Peyer's patch (tissue), 4 donors: ENCODE measurements at regions not wholly inside any gene's neighbourhood (a gene's known extent, or its start where the extent isn't known, plus 50 kb on each side); places are given as distances from the start of the nearest gene placed in this dataset.
"Not testable (repeated sequence)": the region's sequence is repeated elsewhere in the genome, so short reads cannot be mapped to it uniquely, and the experiment has no call there.

Experiments used
- DNase-seq, 3 donors: peaks; one replicate each; pipeline ENCODE4 v3.0.0-alpha.2; 2017 to 2019
- H3K27ac ChIP-seq, 4 donors: fragments of 200-600 bp; sonication (generic); one replicate each; pipeline ENCODE4 v1.5.1; 2016 to 2019
- H3K27me3 ChIP-seq, 2 donors: fragments of 200-600 bp; sonication (generic); one replicate each; pipeline ENCODE4 v1.5.1; 2019
- H3K36me3 ChIP-seq, 3 donors: fragments of 200-600 bp; sonication (generic); one replicate each; pipeline ENCODE4 v1.5.1; 2016 to 2019
- H3K4me1 ChIP-seq, 4 donors: fragments of 200-600 bp; sonication (generic); one replicate each; pipeline ENCODE4 v1.5.1; 2016 to 2019
- H3K4me3 ChIP-seq, 4 donors: fragments of 200-600 bp; sonication (generic); 1 replicate in 3 of 4; 2 replicates in 1 of 4; pipeline ENCODE4 v1.5.1; 2016 to 2019; ENCODE audit warnings: mild to moderate bottlenecking in 1 of 4
- H3K9me3 ChIP-seq, 4 donors: fragments of 200-600 bp; sonication (generic); one replicate each; pipeline ENCODE4 v1.5.1; 2016 to 2019; ENCODE audit warnings: mild to moderate bottlenecking in 1 of 4
- POLR2A ChIP-seq, 2 donors: fragments of 450-650 bp; IDR thresholded peaks; one replicate each; pipeline ENCODE4 v1.5.1; 2017; ENCODE audit warnings: antibody characterized with exemption in 2 of 2, mild to moderate bottlenecking in 2 of 2, moderate library complexity in 2 of 2
- TF ChIP-seq, protein P1 (sequence below), 6 experiments: fragments of 450-650 bp in 4 of 6; fragments of 200-600 bp in 2 of 6; sonication (generic) in 1 of 6; IDR thresholded peaks; one replicate each; pipeline ENCODE4 v1.5.1; 2017 to 2019; ENCODE audit warnings: antibody characterized with exemption in 6 of 6, mild to moderate bottlenecking in 3 of 6, moderate library complexity in 1 of 6

DNA sequence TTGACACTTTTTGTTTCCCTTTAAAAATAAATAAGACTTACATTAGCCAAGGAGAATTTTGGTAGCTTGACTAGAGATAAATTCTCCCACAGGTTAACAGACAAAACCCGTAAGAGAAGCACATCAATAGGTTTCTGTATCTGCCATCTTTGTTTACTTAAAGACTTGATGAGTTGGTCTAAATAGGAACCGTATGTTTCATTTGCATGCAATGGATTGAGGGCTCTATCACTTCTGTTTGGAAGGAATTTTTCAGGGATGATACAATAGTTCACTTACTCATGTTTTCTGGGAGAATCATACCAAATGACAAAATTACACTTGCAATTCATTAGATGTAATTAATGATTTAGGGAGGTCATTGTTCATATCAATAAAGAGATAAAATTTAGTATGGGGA lies 631.5 kb upstream of the NR2F2 start:
- H3K36me3 ChIP-seq = no peaks in the 10 kb centered on the region
- no peaks in the 10 kb centered on the region for H3K27me3 ChIP-seq
- H3K4me1 ChIP-seq = no peaks in the 10 kb centered on the region
- no peak for DNase-seq
- peaks cover 0 to 26% (median 0%) of the 10 kb centered on the region in 4 donors for H3K9me3 ChIP-seq
- H3K27ac ChIP-seq = no peak overlapping the region
- TF ChIP-seq POLR2A (IDR thresholded peaks at IDR 0.05) = no peak
- TF ChIP-seq, protein P1, sequence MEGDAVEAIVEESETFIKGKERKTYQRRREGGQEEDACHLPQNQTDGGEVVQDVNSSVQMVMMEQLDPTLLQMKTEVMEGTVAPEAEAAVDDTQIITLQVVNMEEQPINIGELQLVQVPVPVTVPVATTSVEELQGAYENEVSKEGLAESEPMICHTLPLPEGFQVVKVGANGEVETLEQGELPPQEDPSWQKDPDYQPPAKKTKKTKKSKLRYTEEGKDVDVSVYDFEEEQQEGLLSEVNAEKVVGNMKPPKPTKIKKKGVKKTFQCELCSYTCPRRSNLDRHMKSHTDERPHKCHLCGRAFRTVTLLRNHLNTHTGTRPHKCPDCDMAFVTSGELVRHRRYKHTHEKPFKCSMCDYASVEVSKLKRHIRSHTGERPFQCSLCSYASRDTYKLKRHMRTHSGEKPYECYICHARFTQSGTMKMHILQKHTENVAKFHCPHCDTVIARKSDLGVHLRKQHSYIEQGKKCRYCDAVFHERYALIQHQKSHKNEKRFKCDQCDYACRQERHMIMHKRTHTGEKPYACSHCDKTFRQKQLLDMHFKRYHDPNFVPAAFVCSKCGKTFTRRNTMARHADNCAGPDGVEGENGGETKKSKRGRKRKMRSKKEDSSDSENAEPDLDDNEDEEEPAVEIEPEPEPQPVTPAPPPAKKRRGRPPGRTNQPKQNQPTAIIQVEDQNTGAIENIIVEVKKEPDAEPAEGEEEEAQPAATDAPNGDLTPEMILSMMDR (IDR thresholded peaks at IDR 0.05) = no peak
- H3K4me3 ChIP-seq = no peak overlapping the region

DNA sequence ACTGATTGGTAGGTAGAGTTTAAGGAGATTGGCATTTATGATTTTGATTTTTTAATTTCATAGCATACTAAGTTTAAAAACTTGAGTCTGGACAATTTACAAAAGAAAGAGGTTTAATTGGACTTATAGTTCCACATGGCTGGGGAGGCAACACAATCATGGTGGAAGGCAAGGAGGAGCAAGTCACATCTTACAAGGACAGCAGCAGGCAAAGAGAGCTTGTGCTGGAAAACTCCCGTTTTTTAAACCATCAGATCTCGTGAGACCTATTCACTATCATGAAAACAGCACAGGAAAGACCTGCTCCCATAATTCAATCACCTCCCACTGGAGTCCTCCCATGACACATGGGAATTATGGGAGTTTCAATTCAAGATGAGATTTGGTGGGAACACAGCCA lies 630.9 kb upstream of the NR2F2 start:
- Histone ChIP-seq H3K9me3 (peaks cover 0 to 22% (median 0%) of the 10 kb centered on the region in 4 donors), H3K36me3 (no peaks in the 10 kb centered on the region), H3K4me3 (no peak overlapping the region), H3K4me1 (no peaks in the 10 kb centered on the region), H3K27ac (no peak overlapping the region), H3K27me3 (no peaks in the 10 kb centered on the region)
- no peak for TF ChIP-seq POLR2A (IDR thresholded peaks at IDR 0.05)
- TF ChIP-seq, protein P1 (IDR thresholded peaks at IDR 0.05) = no peak
- DNase-seq = no peak

DNA sequence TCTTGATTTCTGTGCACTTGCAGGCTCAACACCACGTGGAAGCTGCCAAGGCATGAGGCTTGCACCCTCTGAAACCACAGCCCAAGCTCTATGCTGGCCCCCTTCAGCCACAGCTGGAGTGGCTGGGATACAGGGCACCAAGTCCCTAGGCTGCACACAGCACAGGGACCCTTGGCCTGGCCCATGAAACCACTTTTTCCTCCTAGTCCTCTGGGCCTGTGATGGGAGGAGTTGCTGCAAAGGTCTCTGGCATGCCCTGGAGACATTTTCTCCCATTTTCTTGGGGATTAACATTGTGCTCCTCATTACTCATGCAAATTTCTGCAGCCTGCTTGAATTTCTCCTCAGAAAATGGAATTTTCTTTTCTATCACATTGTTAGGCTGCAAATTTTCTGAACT lies 629.8 kb upstream of the NR2F2 start:
- not testable (repeated sequence) for H3K36me3 ChIP-seq, H3K27ac ChIP-seq, H3K4me1 ChIP-seq, DNase-seq, H3K27me3 ChIP-seq, H3K4me3 ChIP-seq
- H3K9me3 ChIP-seq = peaks cover 0 to 17% (median 0%) of the 10 kb centered on the region in 4 donors

DNA sequence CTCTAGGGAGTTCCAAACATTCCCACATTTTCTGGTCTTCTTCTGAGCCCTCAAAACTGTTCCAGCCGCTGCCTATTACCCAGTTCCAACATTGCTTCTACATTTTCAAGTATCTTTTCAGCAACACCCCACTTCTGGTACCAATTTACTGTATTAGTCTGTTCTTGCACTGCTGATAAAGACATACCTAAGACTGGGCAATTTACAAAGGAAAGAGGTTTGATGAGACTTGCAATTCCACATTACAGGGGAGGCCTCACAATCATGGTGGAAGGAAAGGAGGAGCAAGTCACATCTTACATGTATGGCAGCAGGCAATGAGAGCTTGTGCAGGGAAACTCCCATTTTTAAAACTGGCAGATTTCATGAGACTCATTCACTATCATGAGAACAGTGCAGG lies 629.1 kb upstream of the NR2F2 start:
- Histone ChIP-seq H3K4me3 (no peak overlapping the region), H3K27me3 (no peaks in the 10 kb centered on the region), H3K27ac (no peak overlapping the region), H3K36me3 (no peaks in the 10 kb centered on the region), H3K9me3 (peaks cover 0 to 17% (median 0%) of the 10 kb centered on the region in 4 donors), H3K4me1 (no peaks in the 10 kb centered on the region)
- no peak for DNase-seq
- TF ChIP-seq, protein P1 (IDR thresholded peaks at IDR 0.05) = no peak
- no peak for TF ChIP-seq POLR2A (IDR thresholded peaks at IDR 0.05)

DNA sequence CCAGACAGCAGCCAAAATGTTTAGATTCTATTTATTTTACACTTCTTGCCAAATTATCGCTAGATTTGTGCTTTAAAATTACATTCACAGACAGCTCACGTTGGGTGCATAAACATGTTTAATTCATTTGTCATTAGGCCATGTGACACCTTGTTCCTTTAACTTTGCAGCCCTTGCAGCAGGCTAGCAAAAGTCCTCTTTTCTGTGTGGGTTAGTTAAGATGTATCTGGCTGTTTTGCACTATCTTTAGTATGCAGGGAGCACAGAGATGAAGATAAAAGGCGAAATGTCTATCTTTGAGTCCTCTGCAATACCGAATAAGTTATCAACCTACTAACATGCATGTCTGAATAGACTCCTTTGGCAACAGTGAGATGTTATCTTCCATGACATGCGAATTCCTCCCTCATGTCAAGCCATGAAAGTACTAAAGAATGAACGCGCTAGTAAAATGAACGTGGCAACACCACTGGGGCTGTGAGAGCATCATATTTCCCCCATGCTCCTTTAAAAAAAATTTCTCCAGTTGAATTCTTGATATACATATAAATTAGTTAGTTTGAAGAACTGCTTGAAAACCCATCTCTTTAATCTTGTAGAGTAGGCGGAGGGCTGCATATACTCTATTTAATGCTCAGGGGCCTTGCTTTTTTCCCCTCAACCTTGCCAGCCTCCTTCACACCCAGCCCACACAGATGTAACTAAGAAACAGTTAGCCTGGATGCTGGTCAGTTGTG lies 620.4 kb upstream of the NR2F2 start:
- Histone ChIP-seq H3K27me3 (no peaks in the 10 kb centered on the region), H3K36me3 (no peaks in the 10 kb centered on the region), H3K27ac (no peak overlapping the region), H3K9me3 (no peaks in the 10 kb centered on the region), H3K4me3 (no peak overlapping the region), H3K4me1 (no peaks in the 10 kb centered on the region)
- no peak for DNase-seq
- TF ChIP-seq, protein P1 (IDR thresholded peaks at IDR 0.05) = no peak
- no peak for TF ChIP-seq POLR2A (IDR thresholded peaks at IDR 0.05)

DNA sequence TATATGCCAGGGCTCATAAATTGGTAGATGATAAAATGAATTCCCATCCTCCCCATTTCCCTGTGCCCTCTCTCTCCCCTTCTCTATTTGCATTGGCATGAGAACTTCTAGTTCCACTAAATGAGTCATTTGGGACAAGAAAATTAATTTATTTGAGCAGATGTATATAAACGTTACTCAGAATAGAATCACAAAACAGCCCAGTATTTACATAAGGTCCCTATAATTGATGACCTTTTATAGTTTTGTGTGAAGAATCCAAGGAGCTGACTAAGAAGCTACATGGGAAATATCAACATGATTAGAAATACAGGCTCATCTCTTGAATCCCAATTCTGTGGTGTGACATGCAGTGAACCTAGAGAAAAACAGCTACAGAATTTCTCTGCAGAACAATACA lies 617.7 kb upstream of the NR2F2 start:
- H3K4me3 ChIP-seq = no peak overlapping the region
- H3K27me3 ChIP-seq = no peaks in the 10 kb centered on the region
- H3K4me1 ChIP-seq = no peaks in the 10 kb centered on the region
- TF ChIP-seq POLR2A (IDR thresholded peaks at IDR 0.05) = no peak
- TF ChIP-seq, protein P1 (IDR thresholded peaks at IDR 0.05) = no peak
- H3K36me3 ChIP-seq = no peaks in the 10 kb centered on the region
- H3K27ac ChIP-seq = no peak overlapping the region
- H3K9me3 ChIP-seq = no peaks in the 10 kb centered on the region
- no peak for DNase-seq
